Astrocyte of the spinal cord (primary cell): ENCODE measurements at regions not wholly inside any gene's neighbourhood (a gene's known extent, or its start where the extent isn't known, plus 50 kb on each side); places are given as distances from the start of the nearest gene placed in this dataset.
"Not testable (repeated sequence)": the region's sequence is repeated elsewhere in the genome, so short reads cannot be mapped to it uniquely, and the experiment has no call there.

ENCODE experiments used
- DNase-seq: peaks from one replicate; pipeline ENCODE4 v3.0.0; 2011; ENCODE audit warnings: low read depth, low spot score
- H3K4me3 ChIP-seq: 2 replicates; pipeline ENCODE4 v1.5.1; 2011; ENCODE audit warnings: low read depth, mild to moderate bottlenecking, low read length, moderate library complexity
- in situ Hi-C: cut with HindIII; loops from 2 replicates; pipeline ENCODE4 v1.10.0; 2017; ENCODE audit warnings: low sequenced_read_pairs
- TF ChIP-seq, protein P1 (sequence below): IDR thresholded peaks from 2 replicates; pipeline ENCODE4 v1.5.1; 2012; ENCODE audit warnings: low read depth, mild to moderate bottlenecking, low read length, inconsistent platforms

DNA sequence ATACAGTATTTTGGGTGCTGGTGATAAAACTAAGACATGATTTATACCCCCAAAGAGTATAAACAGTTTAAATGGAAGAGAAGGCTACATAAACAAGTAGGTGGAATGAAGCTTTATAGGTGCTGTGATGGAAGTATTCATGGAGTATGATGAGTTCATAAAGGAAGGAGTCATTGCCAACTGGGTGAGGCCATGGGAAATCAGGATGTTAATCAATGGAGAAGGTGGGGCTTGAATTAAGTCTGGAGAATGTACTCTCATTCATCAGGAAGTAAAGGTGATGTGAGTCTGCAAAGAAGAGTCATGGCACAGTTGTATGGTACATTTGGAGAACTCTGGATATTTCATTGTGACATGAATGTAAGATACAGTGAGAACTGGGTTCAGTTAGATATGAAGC, 147.5 kb upstream of the MME start:
- DNase-seq, result no peak
- no peak overlapping the region for H3K4me3 ChIP-seq
- TF ChIP-seq, protein P1, sequence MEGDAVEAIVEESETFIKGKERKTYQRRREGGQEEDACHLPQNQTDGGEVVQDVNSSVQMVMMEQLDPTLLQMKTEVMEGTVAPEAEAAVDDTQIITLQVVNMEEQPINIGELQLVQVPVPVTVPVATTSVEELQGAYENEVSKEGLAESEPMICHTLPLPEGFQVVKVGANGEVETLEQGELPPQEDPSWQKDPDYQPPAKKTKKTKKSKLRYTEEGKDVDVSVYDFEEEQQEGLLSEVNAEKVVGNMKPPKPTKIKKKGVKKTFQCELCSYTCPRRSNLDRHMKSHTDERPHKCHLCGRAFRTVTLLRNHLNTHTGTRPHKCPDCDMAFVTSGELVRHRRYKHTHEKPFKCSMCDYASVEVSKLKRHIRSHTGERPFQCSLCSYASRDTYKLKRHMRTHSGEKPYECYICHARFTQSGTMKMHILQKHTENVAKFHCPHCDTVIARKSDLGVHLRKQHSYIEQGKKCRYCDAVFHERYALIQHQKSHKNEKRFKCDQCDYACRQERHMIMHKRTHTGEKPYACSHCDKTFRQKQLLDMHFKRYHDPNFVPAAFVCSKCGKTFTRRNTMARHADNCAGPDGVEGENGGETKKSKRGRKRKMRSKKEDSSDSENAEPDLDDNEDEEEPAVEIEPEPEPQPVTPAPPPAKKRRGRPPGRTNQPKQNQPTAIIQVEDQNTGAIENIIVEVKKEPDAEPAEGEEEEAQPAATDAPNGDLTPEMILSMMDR, result no peak
- in situ Hi-C loops, result no loop called here

DNA sequence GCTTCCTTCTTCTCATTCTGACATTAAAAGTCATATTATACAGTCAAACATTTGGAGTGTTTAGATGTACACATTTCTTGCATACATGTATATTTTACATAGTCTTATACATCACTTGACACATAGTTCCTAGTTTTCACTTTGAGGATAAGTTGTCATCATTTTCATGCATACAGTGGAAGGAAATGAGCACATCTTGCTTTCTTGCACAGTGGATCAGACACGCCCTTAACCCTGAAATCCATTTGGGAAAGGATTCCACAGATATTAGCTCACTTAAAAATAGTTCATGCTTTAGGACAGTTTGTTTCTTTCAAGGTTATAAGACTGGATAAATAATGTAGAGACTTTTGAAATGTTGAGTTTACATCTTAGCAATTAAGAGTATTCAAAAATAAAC, 148.6 kb upstream of the MME start:
- in situ Hi-C loops, result no loop called here
- peak; percentile 25 for DNase-seq
- TF ChIP-seq, protein P1, result no peak
- no peak overlapping the region for H3K4me3 ChIP-seq

DNA sequence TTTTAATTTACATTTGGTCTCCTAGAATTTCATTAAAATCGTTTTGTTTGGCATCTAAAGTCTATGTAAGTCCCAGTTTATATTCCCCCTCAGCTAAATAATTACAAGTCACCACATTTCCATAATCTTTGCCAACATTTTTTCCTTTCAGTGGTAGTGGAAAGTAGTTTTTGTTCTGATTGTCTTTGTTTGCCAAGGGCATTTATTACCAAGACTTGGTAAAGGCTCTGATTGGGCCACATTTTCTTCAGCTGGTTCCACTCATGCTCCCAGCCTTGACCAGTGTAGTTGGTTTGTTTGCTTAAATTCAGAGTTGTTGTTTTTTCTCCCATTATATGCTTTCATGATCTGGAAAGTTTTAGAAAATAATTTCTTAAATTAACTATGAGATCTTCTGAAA, 153.4 kb upstream of the MME start:
- in situ Hi-C loops, result no loop called here
- H3K4me3 ChIP-seq, result no peak overlapping the region
- TF ChIP-seq, protein P1, result no peak
- peak; percentile 8 for DNase-seq

- TF ChIP-seq, protein P1, result no peak
- no peak overlapping the region for H3K4me3 ChIP-seq
- in situ Hi-C loops, result no loop called here
- no peak for DNase-seq
Observed at GRCh38 chr3:154921351-154921750, 158.8 kb upstream of the MME start.

- TF ChIP-seq, protein P1, result no peak
- DNase-seq, result no peak
- no peak overlapping the region for H3K4me3 ChIP-seq
- in situ Hi-C loops, result no loop called here
Observed at GRCh38 chr3:154919226-154919625, 160.9 kb upstream of the MME start.

GRCh38 chr3:154904328-154904727, 175.8 kb upstream of the MME start:
- H3K4me3 ChIP-seq, result no peak overlapping the region
- in situ Hi-C loops, result no loop called here
- TF ChIP-seq, protein P1, result peak; percentile 49
- peak; percentile 30 for DNase-seq

- H3K4me3 ChIP-seq, in situ Hi-C loops, DNase-seq: not testable (repeated sequence)
Observed at GRCh38 chr3:154902495-154902894, 177.6 kb upstream of the MME start.
